AG09309 (cell line): ENCODE measurements at regions not wholly inside any gene's neighbourhood (a gene's known extent, or its start where the extent isn't known, plus 50 kb on each side); places are given as distances from the start of the nearest gene placed in this dataset.
"Not testable (repeated sequence)": the region's sequence is repeated elsewhere in the genome, so short reads cannot be mapped to it uniquely, and the experiment has no call there.

Experiments used
- DNase-seq: peaks from one replicate; pipeline ENCODE4 v3.0.0-alpha.2; 2010; ENCODE audit warnings: low read depth
- H3K4me3 ChIP-seq: 2 replicates; pipeline ENCODE4 v1.5.1; 2011; ENCODE audit warnings: mild to moderate bottlenecking, low read depth, low read length, moderate library complexity; ENCODE audit not compliant: control insufficient read depth
- TF ChIP-seq, protein P1 (sequence below): IDR thresholded peaks from 2 replicates; pipeline ENCODE4 v1.5.1; 2011; ENCODE audit warnings: mild to moderate bottlenecking, low read depth, low read length, inconsistent platforms; ENCODE audit not compliant: insufficient read depth, control insufficient read depth; ENCODE audit errors: missing control alignments

DNA sequence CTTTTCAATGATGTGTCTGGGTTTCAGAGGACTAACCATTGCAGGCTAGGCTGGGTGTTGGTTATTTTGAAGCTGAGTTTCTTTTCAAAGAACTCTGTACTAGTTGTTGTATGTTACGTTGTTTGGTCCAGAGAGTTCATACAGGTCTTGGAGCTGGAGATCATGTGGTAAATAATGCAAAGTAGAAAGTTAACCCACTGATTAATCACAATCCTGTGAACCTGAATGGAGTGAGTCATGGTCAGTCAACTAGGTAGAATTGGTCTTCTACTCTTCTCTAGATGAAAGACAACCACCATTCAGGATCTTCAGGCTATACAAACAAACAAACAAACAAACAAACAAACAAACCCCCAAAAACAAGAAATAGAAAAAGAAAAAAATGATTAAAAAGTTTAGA is 388.9 kb upstream of the ACTBL2 start:
- DNase-seq = no peak
- H3K4me3 ChIP-seq = no peak overlapping the region
- TF ChIP-seq, protein P1, sequence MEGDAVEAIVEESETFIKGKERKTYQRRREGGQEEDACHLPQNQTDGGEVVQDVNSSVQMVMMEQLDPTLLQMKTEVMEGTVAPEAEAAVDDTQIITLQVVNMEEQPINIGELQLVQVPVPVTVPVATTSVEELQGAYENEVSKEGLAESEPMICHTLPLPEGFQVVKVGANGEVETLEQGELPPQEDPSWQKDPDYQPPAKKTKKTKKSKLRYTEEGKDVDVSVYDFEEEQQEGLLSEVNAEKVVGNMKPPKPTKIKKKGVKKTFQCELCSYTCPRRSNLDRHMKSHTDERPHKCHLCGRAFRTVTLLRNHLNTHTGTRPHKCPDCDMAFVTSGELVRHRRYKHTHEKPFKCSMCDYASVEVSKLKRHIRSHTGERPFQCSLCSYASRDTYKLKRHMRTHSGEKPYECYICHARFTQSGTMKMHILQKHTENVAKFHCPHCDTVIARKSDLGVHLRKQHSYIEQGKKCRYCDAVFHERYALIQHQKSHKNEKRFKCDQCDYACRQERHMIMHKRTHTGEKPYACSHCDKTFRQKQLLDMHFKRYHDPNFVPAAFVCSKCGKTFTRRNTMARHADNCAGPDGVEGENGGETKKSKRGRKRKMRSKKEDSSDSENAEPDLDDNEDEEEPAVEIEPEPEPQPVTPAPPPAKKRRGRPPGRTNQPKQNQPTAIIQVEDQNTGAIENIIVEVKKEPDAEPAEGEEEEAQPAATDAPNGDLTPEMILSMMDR = no peak

DNA sequence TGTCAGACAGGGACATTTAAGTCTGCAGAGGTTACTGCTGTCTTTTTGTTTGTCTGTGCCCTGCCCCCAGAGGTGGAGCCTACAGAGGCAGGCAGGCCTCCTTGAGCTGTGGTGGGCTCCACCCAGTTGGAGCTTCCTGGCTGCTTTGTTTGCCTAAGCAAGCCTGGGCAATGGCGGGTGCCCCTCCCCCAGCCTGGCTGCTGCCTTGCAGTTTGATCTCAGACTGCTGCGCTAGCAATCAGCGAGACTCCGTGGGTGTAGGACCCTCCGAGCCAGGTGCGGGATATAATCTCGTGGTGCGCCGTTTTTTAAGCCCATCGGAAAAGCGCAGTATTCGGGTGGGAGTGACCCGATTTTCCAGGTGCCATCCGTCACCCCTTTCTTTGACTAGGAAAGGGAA is 387.7 kb upstream of the ACTBL2 start:
- not testable (repeated sequence) for H3K4me3 ChIP-seq, DNase-seq

DNA sequence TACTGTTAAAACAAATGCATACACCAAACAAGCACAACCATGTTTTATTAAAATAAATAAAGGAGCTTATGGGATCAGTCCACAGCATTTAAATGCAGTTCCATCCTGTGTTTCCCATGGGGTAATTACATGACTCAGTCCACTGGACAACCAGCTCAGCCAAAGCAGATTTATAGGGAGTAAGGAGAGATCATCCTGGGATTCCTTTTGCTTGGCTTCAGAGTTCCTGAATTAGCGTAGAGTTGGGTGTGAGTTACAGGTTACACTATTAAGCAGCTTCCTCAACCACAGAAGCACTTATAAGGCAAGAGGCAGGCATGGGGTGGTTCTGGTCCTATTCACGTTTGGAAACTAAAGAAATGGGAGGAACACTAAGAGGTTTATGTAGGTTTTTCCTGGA is 381.1 kb upstream of the ACTBL2 start:
- H3K4me3 ChIP-seq = no peak overlapping the region
- TF ChIP-seq, protein P1 = no peak
- peak; percentile 62 for DNase-seq

DNA sequence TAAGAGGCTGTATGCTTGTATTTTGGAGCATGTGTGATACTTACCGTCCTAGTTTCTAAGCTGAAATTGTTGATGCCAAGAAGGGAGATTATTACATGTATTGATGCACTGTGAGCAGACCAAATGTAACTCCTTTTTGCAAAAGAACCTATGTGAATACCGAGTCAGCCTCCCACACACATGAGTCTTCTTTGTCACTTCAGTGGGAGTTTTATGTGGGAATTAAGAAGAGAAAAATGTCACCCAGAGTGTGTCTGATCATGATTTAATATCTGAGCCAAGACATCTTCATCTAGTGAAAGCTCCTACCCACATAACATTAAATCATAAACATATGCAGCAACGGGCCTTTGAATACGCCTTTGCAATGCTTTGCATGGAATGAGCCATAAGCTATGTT is 380.3 kb upstream of the ACTBL2 start:
- TF ChIP-seq, protein P1 = no peak
- DNase-seq = no peak
- H3K4me3 ChIP-seq = no peak overlapping the region

DNA sequence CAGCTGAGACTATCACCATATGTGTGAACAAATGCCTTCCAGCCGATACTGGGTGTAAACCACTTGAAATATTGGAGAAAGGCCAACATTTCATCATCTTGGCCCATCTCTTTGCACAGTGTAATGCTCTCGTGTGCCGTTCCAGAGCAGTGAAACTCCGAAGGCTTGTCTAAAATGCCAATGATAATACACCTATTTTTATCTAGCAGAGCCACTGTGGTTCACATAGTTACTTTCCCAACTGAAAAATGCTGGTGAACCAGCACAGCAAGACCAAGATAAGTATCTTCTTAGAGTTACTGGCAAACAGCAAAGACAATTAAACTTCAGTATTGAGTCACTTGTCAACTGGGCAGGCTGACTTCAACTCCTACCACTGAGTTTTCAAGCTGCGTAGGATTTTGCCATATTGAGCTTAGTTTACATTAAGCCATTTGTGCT is 379.9 kb upstream of the ACTBL2 start:
- TF ChIP-seq, protein P1 = no peak
- H3K4me3 ChIP-seq = no peak overlapping the region
- peak; percentile 63 for DNase-seq

DNA sequence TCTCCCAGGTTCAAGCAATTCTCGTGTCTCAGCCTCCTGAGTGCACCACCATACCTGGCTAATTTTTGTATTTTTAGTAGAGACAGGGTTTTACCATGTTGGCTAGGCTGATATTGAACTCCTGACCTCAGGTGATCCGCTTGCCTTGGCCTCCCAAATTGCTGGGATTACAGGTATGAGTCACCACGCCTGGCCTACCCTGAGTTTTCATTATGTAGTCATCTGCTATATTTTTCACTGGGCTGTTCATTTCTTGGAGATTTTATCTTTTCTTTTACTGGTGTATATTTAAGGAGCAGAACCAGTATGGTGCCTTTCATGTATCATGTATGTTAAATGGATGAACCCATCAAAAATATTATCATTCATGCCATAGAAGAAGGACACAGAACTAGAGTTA is 377.0 kb upstream of the ACTBL2 start:
- H3K4me3 ChIP-seq = no peak overlapping the region
- TF ChIP-seq, protein P1 = no peak
- no peak for DNase-seq

DNA sequence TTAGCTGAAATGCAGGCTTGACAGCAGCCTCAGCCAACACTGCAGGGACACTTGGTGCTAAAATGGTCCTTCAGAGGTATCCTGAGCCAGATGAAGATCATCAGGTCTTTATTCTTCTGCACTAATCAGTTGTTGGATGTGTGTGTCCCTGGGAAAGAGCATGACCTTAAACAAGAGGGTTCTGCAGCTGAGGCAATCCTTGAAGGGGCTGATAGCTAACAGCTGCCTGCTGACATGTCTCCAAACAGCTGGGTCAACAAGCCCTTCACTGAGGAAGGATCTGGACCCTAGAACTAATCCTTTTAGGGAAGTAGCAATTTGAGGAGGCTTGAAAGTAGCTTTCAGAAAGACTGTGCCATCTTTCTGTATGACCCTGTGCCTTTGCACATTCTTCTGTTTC is 376.3 kb upstream of the ACTBL2 start:
- TF ChIP-seq, protein P1 = no peak
- no peak for DNase-seq
- no peak overlapping the region for H3K4me3 ChIP-seq
